ENCODE measurements at regions not wholly inside any gene's neighbourhood (a gene's known extent, or its start where the extent isn't known, plus 50 kb on each side); places are given as distances from the start of the nearest gene placed in this dataset.

- no peak overlapping the region for H3K9ac ChIP-seq (ENCODE audit: low read depth, low read length, poor library complexity, severe bottlenecking)
- H3K4me1 ChIP-seq (ENCODE audit: insufficient read depth, low read length, poor library complexity, severe bottlenecking) = no peaks in the 10 kb centered on the region
- no peaks in the 10 kb centered on the region for H3K36me3 ChIP-seq (ENCODE audit: insufficient read depth, low read length)
- no peaks in the 10 kb centered on the region for H3K9me2 ChIP-seq (replicated peaks; ENCODE audit: low read depth, low read length)
- H4K20me1 ChIP-seq (ENCODE audit: insufficient read depth, low read length, poor library complexity, severe bottlenecking) = no peaks in the 10 kb centered on the region
- TF ChIP-seq, protein P1, sequence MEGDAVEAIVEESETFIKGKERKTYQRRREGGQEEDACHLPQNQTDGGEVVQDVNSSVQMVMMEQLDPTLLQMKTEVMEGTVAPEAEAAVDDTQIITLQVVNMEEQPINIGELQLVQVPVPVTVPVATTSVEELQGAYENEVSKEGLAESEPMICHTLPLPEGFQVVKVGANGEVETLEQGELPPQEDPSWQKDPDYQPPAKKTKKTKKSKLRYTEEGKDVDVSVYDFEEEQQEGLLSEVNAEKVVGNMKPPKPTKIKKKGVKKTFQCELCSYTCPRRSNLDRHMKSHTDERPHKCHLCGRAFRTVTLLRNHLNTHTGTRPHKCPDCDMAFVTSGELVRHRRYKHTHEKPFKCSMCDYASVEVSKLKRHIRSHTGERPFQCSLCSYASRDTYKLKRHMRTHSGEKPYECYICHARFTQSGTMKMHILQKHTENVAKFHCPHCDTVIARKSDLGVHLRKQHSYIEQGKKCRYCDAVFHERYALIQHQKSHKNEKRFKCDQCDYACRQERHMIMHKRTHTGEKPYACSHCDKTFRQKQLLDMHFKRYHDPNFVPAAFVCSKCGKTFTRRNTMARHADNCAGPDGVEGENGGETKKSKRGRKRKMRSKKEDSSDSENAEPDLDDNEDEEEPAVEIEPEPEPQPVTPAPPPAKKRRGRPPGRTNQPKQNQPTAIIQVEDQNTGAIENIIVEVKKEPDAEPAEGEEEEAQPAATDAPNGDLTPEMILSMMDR (conservative IDR thresholded peaks at IDR 0.05; ENCODE audit: low read length) = no peak
- TF ChIP-seq EZH2phosphoT487 (IDR thresholded peaks at IDR 0.05; ENCODE audit: borderline replicate concordance) = no peak
- no peak overlapping the region for H3K4me3 ChIP-seq (ENCODE audit: low read length, poor library complexity, severe bottlenecking)
- no peaks in the 10 kb centered on the region for H3K27me3 ChIP-seq (ENCODE audit: insufficient read depth, low read length, poor library complexity, severe bottlenecking)
- no peaks in the 10 kb centered on the region for H3K79me2 ChIP-seq (ENCODE audit: insufficient read depth, low read length)
- no peak overlapping the region for H2AFZ ChIP-seq (ENCODE audit: low read length)
- no peaks in the 10 kb centered on the region for H3K9me3 ChIP-seq (ENCODE audit: insufficient read depth, low read depth, low read length)
- no peak overlapping the region for H3K4me2 ChIP-seq (ENCODE audit: low read depth, low read length, poor library complexity, severe bottlenecking)
- no peaks in the 10 kb centered on the region for H3F3A ChIP-seq (ENCODE audit: low read depth)
Measured at GRCh38 chr18:10009321-10010144, 95.7 kb downstream of the VAPA start.

- H3F3A ChIP-seq (ENCODE audit: low read depth) = no peaks in the 10 kb centered on the region
- no peaks in the 10 kb centered on the region for H3K36me3 ChIP-seq (ENCODE audit: insufficient read depth, low read length)
- no peaks in the 10 kb centered on the region for H4K20me1 ChIP-seq (ENCODE audit: insufficient read depth, low read length, poor library complexity, severe bottlenecking)
- no peaks in the 10 kb centered on the region for H3K4me1 ChIP-seq (ENCODE audit: insufficient read depth, low read length, poor library complexity, severe bottlenecking)
- H3K79me2 ChIP-seq (ENCODE audit: insufficient read depth, low read length) = no peaks in the 10 kb centered on the region
- H3K27me3 ChIP-seq (ENCODE audit: insufficient read depth, low read length, poor library complexity, severe bottlenecking) = no peaks in the 10 kb centered on the region
- H3K4me3 ChIP-seq (ENCODE audit: low read length, poor library complexity, severe bottlenecking) = no peak overlapping the region
- H3K9ac ChIP-seq (ENCODE audit: low read depth, low read length, poor library complexity, severe bottlenecking) = no peak overlapping the region
- no peaks in the 10 kb centered on the region for H3K9me2 ChIP-seq (replicated peaks; ENCODE audit: low read depth, low read length)
- no peak overlapping the region for H2AFZ ChIP-seq (ENCODE audit: low read length)
- no peaks in the 10 kb centered on the region for H3K9me3 ChIP-seq (ENCODE audit: insufficient read depth, low read depth, low read length)
- TF ChIP-seq EZH2phosphoT487 (IDR thresholded peaks at IDR 0.05; ENCODE audit: borderline replicate concordance) = no peak
- TF ChIP-seq, protein P1 (conservative IDR thresholded peaks at IDR 0.05; ENCODE audit: low read length) = no peak
- no peak overlapping the region for H3K4me2 ChIP-seq (ENCODE audit: low read depth, low read length, poor library complexity, severe bottlenecking)
Measured at GRCh38 chr18:10010611-10011015, 96.8 kb downstream of the VAPA start.

- H3K9me2 ChIP-seq (replicated peaks; ENCODE audit: low read depth, low read length) = no peaks in the 10 kb centered on the region
- no peaks in the 10 kb centered on the region for H3K79me2 ChIP-seq (ENCODE audit: insufficient read depth, low read length)
- H3K36me3 ChIP-seq (ENCODE audit: insufficient read depth, low read length) = no peaks in the 10 kb centered on the region
- peaks cover 3% of the 10 kb centered on the region for H3K4me1 ChIP-seq (ENCODE audit: insufficient read depth, low read length, poor library complexity, severe bottlenecking)
- no peaks in the 10 kb centered on the region for H3K9me3 ChIP-seq (ENCODE audit: insufficient read depth, low read depth, low read length)
- H3K27me3 ChIP-seq (ENCODE audit: insufficient read depth, low read length, poor library complexity, severe bottlenecking) = no peaks in the 10 kb centered on the region
- no peak overlapping the region for H2AFZ ChIP-seq (ENCODE audit: low read length)
- H3F3A ChIP-seq (ENCODE audit: low read depth) = no peaks in the 10 kb centered on the region
- no peak overlapping the region for H3K4me2 ChIP-seq (ENCODE audit: low read depth, low read length, poor library complexity, severe bottlenecking)
- TF ChIP-seq, protein P1 (conservative IDR thresholded peaks at IDR 0.05; ENCODE audit: low read length) = no peak
- no peak for TF ChIP-seq EZH2phosphoT487 (IDR thresholded peaks at IDR 0.05; ENCODE audit: borderline replicate concordance)
- no peak overlapping the region for H3K9ac ChIP-seq (ENCODE audit: low read depth, low read length, poor library complexity, severe bottlenecking)
- no peak overlapping the region for H3K4me3 ChIP-seq (ENCODE audit: low read length, poor library complexity, severe bottlenecking)
- no peaks in the 10 kb centered on the region for H4K20me1 ChIP-seq (ENCODE audit: insufficient read depth, low read length, poor library complexity, severe bottlenecking)
Measured at GRCh38 chr18:10011061-10011460, 97.2 kb downstream of the VAPA start.
